ENCODE measurements at regions not wholly inside any gene's neighbourhood (a gene's known extent, or its start where the extent isn't known, plus 50 kb on each side); places are given as distances from the start of the nearest gene placed in this dataset.

DNA sequence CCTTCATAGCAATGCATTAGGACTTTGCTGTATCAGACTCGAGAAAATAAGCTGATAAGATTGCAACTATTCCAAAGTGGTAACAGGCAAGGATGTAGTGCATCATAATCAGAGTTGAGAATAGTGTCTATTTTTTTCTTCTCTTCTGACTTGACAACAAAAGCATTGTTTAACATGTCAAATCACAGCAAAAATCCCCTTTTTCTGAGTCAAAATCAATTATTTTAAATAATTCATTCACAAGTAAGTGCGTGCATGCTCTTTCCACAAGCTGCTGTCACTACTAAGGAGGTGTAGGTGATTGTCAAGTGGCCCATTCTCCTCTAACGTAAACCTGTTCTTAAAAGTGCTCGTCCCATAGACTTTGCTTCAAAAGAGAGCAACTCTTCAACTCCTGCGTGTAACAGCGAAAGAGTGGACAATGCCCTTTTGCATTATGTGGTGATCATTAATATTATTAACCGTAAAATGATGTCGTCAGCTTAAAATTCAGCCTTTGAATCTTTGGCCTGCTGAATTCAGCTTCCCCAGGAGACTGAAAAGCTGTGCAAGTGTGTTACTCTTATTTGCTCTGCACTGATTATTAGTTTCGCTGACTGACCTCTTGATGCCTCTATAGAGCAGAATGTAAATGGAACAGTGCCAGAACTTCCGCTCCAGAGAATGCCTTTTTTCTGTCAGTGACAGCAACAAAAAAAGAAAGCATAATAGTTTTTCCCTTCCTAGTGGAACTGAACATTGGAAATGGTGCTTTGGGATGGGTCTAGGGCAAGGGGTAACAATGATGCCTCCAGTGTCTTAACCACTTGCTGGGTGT is 680.8 kb upstream of the SEMA6A start:
- DNase-seq: peak in 6 of 58 donors; percentile 1 to 36 (median 13)

- DNase-seq: no peak
Measured at GRCh38 chr5:117252566-117252965, 677.9 kb upstream of the SEMA6A start.

GRCh38 chr5:117249086-117249815 is 674.6 kb upstream of the SEMA6A start:
- peak in 10 of 58 donors; percentile 1 to 57 (median 20) for DNase-seq

GRCh38 chr5:117246424-117246823 is 671.8 kb upstream of the SEMA6A start:
- DNase-seq: no peak

DNA sequence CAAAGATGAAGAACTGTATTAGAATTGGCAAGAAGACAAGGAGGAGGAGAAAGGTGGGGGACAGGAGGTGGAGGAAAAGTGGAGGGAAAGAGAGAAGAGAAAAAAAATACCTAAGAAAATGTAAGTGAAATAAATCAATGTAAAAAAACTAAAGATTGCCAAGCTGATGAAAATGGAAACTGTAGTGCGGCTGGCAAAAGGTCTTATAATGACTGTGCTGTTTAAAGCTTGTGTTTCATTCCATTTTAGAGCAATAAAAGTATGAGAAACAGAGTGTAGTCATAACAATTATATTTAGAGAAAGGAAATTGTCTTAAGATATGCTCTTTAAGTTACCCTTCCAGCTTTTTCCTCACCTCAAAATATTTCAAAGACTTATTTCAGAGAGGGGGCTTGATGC is 670.5 kb upstream of the SEMA6A start:
- DNase-seq: no peak

DNA sequence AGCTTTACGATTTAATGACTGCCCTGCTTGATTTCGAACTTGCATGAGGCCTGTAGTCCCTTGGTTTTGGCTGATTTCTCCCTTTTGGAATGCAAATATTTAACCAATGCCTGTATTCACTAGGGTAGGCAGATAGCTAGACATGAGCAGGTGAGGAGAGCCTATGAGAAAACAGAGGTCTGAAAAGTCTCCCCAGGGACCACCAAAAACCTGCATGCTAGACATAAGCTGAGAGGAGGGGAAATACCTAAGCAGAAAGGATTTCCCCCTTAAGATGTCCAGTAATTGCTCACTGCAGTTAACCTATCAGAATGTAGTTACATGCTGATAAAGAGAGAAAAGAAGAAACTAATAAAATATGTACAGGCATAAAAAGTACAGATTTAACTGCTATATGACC is 667.4 kb upstream of the SEMA6A start:
- no peak for DNase-seq

DNA sequence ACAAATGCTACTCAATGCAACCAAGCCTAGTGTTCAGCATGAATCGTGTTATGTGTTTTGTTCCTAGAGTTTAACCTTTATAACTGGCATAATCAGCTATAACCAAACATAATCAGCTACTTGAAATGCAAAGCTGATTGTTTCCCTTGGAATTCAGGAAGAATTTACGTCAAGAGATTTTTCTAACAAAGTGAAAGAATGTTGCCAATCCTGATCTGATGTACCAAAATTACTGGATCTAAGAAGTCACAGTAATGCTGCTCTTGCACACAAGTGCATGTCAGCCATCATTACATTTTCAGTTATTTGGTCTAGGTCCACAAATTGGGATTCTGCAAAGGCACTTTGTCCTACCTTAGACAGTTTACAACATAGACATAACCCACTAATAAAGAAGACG is 662.3 kb upstream of the SEMA6A start:
- DNase-seq: no peak

DNA sequence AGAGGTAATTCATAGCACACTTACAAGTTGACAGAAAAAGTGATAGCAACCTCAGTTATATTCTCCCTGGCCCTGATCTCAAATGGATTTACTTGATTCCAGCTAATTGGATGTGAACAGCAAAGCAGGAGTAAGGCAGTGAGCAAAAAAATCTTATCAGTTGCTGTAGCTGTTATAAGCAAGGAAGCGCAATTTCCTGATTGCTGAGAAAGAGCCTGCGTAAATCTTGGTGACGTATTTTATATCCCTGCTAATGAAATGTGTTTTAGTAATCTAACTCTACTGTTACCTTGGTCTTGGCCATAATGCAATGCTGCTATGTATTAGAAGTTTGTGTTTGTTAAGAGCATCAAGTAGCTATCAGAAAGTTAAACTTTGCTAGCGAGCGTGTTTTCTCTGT is 661.2 kb upstream of the SEMA6A start:
- no peak for DNase-seq

- DNase-seq: no peak
Measured at GRCh38 chr5:117230375-117230774, 655.8 kb upstream of the SEMA6A start.

DNA sequence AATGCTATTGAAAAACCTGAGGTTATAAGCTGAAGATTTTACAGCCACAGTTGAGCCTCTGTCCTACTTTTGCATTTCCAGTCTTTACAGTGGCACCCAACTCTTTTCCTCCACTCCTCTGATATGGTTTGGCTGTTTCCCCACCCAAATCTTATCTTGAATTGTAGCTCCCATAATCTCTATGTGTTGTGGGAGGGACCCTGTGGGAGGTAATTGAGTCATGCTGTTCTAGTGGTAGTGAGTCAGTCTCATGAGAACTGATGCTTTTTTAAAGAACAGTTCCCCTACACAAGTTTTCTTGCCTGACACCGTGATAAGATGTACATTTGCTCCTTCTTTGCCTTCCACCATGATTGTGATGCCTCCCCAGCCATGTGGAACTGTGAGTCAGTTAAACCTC is 646.1 kb upstream of the SEMA6A start:
- DNase-seq: no peak

DNA sequence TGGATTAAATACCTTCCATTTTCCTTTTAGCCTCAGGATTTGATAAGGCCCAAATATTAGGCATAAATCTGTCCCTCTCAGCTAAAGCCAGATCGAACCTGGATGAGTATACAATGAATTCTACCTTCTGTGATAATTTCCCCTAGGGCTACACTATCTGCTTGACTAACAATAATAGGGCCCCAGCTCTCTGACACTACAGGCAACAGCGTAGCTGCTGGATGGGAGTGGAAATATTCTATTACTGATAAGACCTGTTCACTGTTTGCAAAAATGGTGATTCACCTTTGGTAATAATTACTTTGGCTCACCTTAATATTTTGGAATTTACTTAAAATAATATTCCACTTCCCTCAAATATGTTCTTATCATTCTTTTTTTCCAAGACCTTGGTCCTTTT is 644.2 kb upstream of the SEMA6A start:
- DNase-seq: no peak

DNA sequence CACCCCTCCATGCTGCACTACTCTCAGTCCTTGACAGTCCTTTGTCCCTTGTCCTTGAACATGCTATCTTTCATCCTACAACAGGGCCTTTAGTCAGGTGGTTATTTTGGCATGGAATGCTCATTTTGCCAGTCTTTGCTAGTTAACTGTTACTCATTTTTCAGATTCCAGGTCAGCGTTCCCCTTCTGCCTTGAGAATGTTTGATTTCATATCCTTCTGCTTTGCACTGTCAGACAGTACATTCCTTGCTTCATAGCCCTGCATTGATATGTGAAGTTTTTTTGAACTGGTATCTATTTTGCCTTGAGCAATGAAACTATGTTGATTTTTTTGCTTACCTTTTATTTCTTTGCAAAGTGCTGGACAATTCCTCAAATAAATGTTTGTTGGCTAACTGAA is 638.2 kb upstream of the SEMA6A start:
- DNase-seq: no peak

- DNase-seq: no peak
Measured at GRCh38 chr5:117210796-117211195, 636.2 kb upstream of the SEMA6A start.

- DNase-seq: no peak
Measured at GRCh38 chr5:117209479-117209878, 634.9 kb upstream of the SEMA6A start.

DNA sequence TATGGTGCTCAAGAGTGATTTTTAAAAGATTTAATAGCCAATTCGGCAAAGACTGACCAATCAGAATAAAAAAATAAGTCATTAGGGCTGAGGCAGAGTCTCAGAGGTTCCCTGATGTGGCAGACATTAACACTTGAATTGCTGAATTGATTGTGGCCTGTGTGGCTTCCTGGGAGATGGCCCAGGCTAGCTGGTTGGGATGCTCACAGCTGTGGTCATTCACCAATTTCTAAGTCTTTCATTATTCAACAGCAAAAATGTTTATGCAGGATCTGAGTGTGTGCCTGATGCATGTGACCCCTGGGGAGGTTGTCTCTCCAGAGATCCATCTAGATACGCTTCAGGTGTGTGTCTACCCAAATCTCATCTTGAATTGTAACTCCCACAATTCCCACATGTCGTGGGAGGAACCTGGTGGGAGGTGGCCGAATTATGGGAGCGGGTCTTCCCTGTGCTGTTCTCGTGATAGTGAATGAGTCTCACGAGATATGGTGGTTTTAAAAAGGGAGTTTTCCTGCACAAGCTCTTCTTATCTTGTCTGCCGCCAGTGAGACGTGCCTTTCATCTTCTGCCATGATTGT is 632.6 kb upstream of the SEMA6A start:
- DNase-seq: no peak

- DNase-seq: no peak
Measured at GRCh38 chr5:117205894-117206293, 631.3 kb upstream of the SEMA6A start.

DNA sequence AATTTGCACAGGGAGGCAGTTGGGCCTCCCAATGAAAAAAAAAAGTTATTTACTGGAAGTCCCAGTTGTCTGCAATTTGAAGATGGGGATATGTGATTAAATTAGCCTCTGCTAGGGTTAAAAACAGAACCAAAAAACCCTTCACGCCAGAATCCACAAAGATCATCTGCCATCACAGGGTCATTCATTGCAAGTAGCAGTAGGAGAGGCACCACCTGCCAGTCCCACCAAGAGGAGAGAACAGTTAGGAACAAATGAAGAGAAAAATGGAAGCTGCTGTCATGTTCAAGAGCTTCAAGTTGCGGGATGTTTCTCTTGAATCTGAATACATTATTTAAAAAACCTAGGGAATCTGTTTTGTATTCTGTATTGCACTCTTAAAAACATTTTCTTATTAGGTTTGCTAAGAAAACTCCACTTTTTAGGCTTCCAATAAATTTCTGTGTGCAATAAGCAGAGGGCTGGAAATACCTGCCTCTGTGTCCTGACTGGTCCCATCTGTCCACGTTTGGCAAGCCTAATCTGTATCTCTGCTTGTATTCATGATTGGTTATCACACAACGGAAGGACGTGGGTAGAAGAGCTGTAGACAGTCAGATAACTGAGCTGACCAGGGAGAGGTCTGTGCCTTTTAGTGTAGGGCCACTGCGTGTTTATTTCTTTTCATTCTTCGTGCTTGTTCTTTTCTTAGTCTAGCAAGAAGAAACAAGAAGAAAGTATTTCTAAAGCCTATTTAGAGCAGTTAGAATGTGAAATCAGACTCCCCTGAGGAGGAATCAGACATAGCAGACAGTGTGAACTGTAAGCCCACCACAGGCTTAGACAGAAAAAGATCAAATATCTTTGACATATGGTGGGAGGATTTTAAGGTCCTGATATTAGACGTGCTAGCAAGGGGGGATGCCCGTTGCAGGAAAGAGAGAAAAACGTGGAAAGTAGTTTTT is 630.6 kb upstream of the SEMA6A start:
- DNase-seq: no peak

GRCh38 chr5:117204404-117204803 is 629.8 kb upstream of the SEMA6A start:
- DNase-seq: peak in 1 of 58 donors; percentile 37

DNA sequence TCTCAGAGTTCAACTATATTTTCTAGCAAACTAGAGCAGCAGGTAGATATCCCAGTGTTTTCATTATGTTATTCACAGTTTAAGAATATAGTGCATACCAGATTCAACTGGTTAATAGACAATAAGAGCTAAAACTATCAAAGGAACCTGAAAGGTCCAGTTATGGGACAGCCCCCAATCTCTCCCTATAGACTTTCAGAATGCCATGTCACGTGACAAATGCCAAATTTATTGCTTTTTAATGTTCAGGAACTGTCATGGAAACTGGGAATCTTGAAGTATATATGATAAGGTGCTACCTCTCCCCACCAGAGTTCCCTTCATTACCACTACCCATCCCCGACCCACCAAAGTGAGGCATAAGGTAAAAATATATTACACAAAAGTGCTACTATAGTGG is 629.0 kb upstream of the SEMA6A start:
- no peak for DNase-seq

GRCh38 chr5:117201001-117201400 is 626.4 kb upstream of the SEMA6A start:
- peak in 2 of 58 donors; percentile 3 to 14 for DNase-seq

- DNase-seq: no peak
Measured at GRCh38 chr5:117195076-117195475, 620.5 kb upstream of the SEMA6A start.
